22Rv1 (cell line): ENCODE measurements at regions not wholly inside any gene's neighbourhood (a gene's known extent, or its start where the extent isn't known, plus 50 kb on each side); places are given as distances from the start of the nearest gene placed in this dataset.

ENCODE experiments used
- H3K27ac ChIP-seq: fragments of 450-650 bp; 2 replicates; pipeline ENCODE4 v1.5.1; 2017
- ZFX ChIP-seq: fragments of 450-650 bp; IDR thresholded peaks from 2 replicates; pipeline ENCODE4 v1.6.1; 2017; ENCODE audit warnings: antibody characterized with exemption, borderline replicate concordance
- TF ChIP-seq, protein P1 (sequence below): fragments of 450-650 bp; IDR thresholded peaks from 2 replicates; pipeline ENCODE4 v1.5.1; 2017; ENCODE audit warnings: mild to moderate bottlenecking

DNA sequence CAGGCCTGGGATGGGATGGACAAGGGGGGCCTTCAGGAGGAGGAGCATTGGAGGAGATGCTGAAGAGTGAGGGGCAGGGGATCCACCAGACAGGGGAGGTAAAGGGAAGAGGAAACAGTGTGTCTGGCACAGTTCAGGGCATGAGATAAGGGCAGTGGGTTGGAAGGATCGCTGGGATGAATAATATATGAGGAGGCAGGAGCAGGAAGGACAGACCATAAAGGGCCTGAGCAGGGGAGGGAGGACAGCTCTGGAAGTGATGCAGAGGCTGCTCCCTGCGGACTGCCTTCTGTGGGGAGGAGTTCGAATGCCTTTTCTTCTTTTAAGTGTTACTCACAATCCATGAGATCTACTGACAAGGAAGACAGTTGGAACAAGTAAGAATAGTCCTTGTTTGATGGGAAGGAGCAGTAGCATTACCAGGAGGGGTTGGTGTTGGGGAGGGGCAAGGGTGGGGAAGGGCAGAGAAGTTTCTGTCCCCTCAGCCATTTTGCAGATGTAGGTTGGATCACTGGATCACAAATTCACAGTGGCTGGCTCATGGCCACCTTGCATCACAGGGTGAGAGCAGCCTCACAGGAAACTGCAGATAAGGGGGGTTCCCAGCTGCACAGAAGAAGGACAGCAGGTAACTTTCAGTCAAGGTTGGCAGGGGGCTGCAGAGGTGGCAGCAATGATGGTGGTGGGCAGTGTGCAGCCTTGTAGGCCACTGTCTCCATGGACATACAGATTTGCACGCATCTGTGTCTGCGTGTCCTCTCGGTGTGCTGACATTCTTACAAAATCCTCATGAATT is 91.9 kb upstream of the SNRPN start:
- no peak overlapping the region for H3K27ac ChIP-seq
- TF ChIP-seq ZFX, result no peak
- TF ChIP-seq, protein P1, sequence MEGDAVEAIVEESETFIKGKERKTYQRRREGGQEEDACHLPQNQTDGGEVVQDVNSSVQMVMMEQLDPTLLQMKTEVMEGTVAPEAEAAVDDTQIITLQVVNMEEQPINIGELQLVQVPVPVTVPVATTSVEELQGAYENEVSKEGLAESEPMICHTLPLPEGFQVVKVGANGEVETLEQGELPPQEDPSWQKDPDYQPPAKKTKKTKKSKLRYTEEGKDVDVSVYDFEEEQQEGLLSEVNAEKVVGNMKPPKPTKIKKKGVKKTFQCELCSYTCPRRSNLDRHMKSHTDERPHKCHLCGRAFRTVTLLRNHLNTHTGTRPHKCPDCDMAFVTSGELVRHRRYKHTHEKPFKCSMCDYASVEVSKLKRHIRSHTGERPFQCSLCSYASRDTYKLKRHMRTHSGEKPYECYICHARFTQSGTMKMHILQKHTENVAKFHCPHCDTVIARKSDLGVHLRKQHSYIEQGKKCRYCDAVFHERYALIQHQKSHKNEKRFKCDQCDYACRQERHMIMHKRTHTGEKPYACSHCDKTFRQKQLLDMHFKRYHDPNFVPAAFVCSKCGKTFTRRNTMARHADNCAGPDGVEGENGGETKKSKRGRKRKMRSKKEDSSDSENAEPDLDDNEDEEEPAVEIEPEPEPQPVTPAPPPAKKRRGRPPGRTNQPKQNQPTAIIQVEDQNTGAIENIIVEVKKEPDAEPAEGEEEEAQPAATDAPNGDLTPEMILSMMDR, result no peak

GRCh38 chr15:24865303-24865702 is 89.5 kb upstream of the SNRPN start:
- no peak for TF ChIP-seq ZFX
- TF ChIP-seq, protein P1, result no peak
- no peak overlapping the region for H3K27ac ChIP-seq

- H3K27ac ChIP-seq, result no peak overlapping the region
- TF ChIP-seq, protein P1, result no peak
- TF ChIP-seq ZFX, result no peak
These were observed 77.6 kb upstream of the SNRPN start for GRCh38 chr15:24877174-24877573.

GRCh38 chr15:24878153-24878552 is 76.6 kb upstream of the SNRPN start:
- TF ChIP-seq ZFX, result no peak
- TF ChIP-seq, protein P1, result no peak
- H3K27ac ChIP-seq, result no peak overlapping the region

GRCh38 chr15:24879492-24879891 is 75.3 kb upstream of the SNRPN start:
- TF ChIP-seq ZFX, result no peak
- TF ChIP-seq, protein P1, result no peak
- no peak overlapping the region for H3K27ac ChIP-seq

DNA sequence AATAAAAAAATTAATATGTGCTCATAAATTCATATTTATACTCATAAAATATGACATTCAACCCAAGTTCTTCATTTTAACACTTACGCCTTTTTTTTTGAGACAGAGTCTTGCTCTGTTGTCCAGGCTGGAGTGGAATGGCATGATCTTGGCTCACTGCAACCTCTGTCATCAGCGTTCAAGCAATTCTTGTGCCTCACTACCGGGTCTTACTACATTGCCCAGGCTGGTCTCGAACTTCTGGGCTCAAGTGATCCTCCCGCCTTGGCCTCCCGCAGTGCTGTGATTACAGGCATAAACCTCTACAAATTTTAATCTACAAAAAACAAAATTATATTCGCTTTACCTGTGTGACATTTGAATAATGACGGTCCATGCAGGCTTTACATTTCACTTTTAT is 74.1 kb upstream of the SNRPN start:
- no peak for TF ChIP-seq ZFX
- TF ChIP-seq, protein P1, result no peak
- H3K27ac ChIP-seq, result no peak overlapping the region

DNA sequence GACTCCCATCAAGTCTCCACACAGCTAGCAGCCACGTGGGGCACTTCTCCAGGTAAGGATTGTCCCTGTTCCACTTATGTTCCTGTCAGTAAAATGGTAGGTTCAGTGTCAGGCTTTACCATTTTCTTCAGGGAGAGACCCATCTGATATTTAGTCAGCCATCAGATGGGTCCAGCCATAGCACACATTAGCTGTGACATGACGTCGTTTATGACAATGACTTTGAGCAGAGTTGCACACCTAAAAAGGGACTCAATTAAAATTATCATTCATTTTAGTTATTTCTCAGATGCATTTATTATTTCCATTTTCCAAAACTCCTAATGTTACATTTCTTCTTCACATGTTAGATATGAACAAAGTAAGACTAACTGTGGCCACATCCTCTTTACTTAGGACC is 68.2 kb upstream of the SNRPN start:
- TF ChIP-seq, protein P1, result no peak
- no peak for TF ChIP-seq ZFX

More for the DNA sequence above, 68.2 kb upstream of the SNRPN start:
- H3K27ac ChIP-seq, result no peak overlapping the region
